Transverse colon (tissue), 4 donors: ENCODE measurements at regions not wholly inside any gene's neighbourhood (a gene's known extent, or its start where the extent isn't known, plus 50 kb on each side); places are given as distances from the start of the nearest gene placed in this dataset.

ENCODE experiments used
- DNase-seq: peaks from one replicate; pipeline ENCODE4 v3.0.0-alpha.2; 2019
- H3K27ac ChIP-seq, 4 donors: fragments of 200-600 bp; sonication (generic); 2 replicates each; pipeline ENCODE4 v1.5.1; 2016 to 2018; ENCODE audit warnings: inconsistent platforms in 4 of 4
- H3K27me3 ChIP-seq: fragments of 200-600 bp; sonication (generic); 2 replicates; pipeline ENCODE4 v1.5.1; 2017; ENCODE audit warnings: inconsistent platforms
- H3K36me3 ChIP-seq, 4 donors: fragments of 200-600 bp; sonication (generic); 2 replicates each; pipeline ENCODE4 v1.5.1; 2017 to 2019; ENCODE audit warnings: inconsistent platforms in 4 of 4
- H3K4me1 ChIP-seq, 4 donors: fragments of 200-600 bp; sonication (generic); 2 replicates each; pipeline ENCODE4 v1.5.1; 2017 to 2020; ENCODE audit warnings: inconsistent platforms in 4 of 4
- H3K4me3 ChIP-seq, 4 donors: fragments of 200-600 bp; sonication (generic); 1 replicate in 1 of 4; 2 replicates in 3 of 4; pipeline versions ENCODE4 v1.5.1 to v1.6.1; 2017 to 2019; ENCODE audit warnings: inconsistent platforms in 4 of 4
- H3K9me3 ChIP-seq, 2 donors: fragments of 200-600 bp; sonication (generic); 2 replicates each; pipeline ENCODE4 v1.5.1; 2017 to 2019; ENCODE audit warnings: inconsistent platforms in 2 of 2
- EP300 ChIP-seq: sonication (generic); formaldehyde crosslinking; IDR thresholded peaks from one replicate; pipeline ENCODE4 v1.6.1; 2017; ENCODE audit warnings: antibody characterized with exemption, low read depth
- POLR2A ChIP-seq: fragments of 450-650 bp; IDR thresholded peaks from one replicate; pipeline ENCODE4 v1.6.1; 2016; ENCODE audit warnings: antibody characterized with exemption, mild to moderate bottlenecking, moderate library complexity
- POLR2AphosphoS5 ChIP-seq, 3 donors: sonication (generic); formaldehyde crosslinking; IDR thresholded peaks; one replicate each; pipeline ENCODE4 v1.6.1; 2016; ENCODE audit warnings: antibody characterized with exemption in 3 of 3
- WGBS, 2 donors: methylation state at CpG; one replicate each; pipeline ENCODE4 v1.1.5; 2018; ENCODE audit warnings: low coverage in 1 of 2; 5-methylcytosine and 5-hydroxymethylcytosine counted together
- in situ Hi-C, 4 donors: fragments of 200-750 bp; cut with MboI; loops; one replicate each; pipeline versions ENCODE4 v1.15.0 to v1.15.1; 2017; ENCODE audit warnings: low sequenced_read_pairs in 3 of 4, low pct_ligation_motif_present in 1 of 4, low pct_unique_long_range_greater_than_20kb in 1 of 4
- intact Hi-C: fragments of 100-400 bp; cut with DNase I; formaldehyde crosslinking; loops from one replicate; pipeline ENCODE4 v1.15.1; 2023; ENCODE audit warnings: low total_unique reads
- TF ChIP-seq, protein P1 (sequence below), 5 experiments: fragments of 200-600 bp in 3 of 5; fragments of 450-650 bp in 2 of 5; sonication (generic) in 3 of 5; IDR thresholded peaks; 1 replicate in 2 of 5; 2 replicates in 3 of 5; pipeline ENCODE4 v1.5.1; 2016 to 2017; ENCODE audit warnings: antibody characterized with exemption in 5 of 5, inconsistent platforms in 3 of 5, mild to moderate bottlenecking in 2 of 5, moderate library complexity in 1 of 5

DNA sequence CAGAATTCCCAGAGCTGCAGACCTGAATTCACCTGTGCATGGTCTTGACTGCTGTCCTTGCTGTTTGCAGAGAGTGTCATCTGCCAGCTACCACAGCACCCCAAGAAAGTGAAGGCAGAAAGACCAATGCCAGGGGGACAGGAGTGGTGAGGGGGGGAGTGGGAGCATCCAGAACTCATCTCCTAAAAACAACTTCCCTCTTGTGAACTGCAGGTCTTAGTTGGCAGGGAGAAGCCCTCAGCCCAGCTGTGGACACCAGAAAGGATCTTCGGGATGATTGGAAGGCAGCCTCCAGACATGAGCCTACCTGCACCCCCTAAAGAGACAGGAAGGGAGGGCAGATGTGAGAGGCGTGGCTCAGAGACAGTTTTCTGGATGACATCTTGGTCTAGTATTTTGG is 615.8 kb upstream of the MGMT start:
- no peak for DNase-seq
- peaks cover 6 to 15% (median 14%) of the 10 kb centered on the region in 4 donors for H3K4me1 ChIP-seq
- 72% methylated on average over 2 of the region's 2 CpGs; no CpG with 5 or more reads in 1 of the 2 donors for WGBS, 2 donors
- H3K9me3 ChIP-seq = no peaks in the 10 kb centered on the region
- no peak overlapping the region for H3K27ac ChIP-seq
- H3K36me3 ChIP-seq = no peaks in the 10 kb centered on the region
- TF ChIP-seq POLR2AphosphoS5 (IDR thresholded peaks at IDR 0.05) (no peak), POLR2A (no peak), EP300 (no peak)
- TF ChIP-seq, protein P1, sequence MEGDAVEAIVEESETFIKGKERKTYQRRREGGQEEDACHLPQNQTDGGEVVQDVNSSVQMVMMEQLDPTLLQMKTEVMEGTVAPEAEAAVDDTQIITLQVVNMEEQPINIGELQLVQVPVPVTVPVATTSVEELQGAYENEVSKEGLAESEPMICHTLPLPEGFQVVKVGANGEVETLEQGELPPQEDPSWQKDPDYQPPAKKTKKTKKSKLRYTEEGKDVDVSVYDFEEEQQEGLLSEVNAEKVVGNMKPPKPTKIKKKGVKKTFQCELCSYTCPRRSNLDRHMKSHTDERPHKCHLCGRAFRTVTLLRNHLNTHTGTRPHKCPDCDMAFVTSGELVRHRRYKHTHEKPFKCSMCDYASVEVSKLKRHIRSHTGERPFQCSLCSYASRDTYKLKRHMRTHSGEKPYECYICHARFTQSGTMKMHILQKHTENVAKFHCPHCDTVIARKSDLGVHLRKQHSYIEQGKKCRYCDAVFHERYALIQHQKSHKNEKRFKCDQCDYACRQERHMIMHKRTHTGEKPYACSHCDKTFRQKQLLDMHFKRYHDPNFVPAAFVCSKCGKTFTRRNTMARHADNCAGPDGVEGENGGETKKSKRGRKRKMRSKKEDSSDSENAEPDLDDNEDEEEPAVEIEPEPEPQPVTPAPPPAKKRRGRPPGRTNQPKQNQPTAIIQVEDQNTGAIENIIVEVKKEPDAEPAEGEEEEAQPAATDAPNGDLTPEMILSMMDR (IDR thresholded peaks at IDR 0.05) = no peak
- intact Hi-C loops = no loop called here
- H3K27me3 ChIP-seq = no peaks in the 10 kb centered on the region
- in situ Hi-C loops = no loop called here
- H3K4me3 ChIP-seq = no peak overlapping the region

DNA sequence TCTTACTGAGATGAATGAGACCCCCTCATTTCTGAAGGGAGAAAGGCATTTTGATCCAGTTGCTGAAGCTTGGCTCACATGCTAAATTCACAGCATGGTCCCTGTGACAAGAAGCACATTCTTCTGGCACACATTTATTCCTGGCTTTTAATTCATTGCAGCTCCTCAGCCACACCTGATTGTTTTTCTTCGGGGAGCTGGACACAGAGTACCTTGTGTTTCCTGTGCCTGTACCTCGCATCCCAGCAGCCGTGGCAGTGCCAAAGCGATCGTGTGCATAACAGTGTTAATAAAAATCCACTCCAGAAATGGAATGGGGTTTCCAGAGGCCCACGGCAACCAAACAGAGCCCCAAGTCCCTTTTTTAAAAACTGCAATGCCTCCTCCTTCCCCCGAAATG is 615.3 kb upstream of the MGMT start:
- Histone ChIP-seq H3K27me3 (no peaks in the 10 kb centered on the region), H3K9me3 (no peaks in the 10 kb centered on the region), H3K4me3 (no peak overlapping the region), H3K36me3 (no peaks in the 10 kb centered on the region), H3K4me1 (peaks cover 6 to 15% (median 14%) of the 10 kb centered on the region in 4 donors), H3K27ac (no peak overlapping the region)
- in situ Hi-C loops = no loop called here
- WGBS, 2 donors = 53 to 75% methylated on average over 3 to 7 of the region's 7 CpGs
- TF ChIP-seq, protein P1 (IDR thresholded peaks at IDR 0.05) = no peak
- TF ChIP-seq POLR2A = no peak
- TF ChIP-seq POLR2AphosphoS5 (IDR thresholded peaks at IDR 0.05) = no peak
- TF ChIP-seq EP300 = no peak
- DNase-seq = no peak
- intact Hi-C loops = no loop called here

DNA sequence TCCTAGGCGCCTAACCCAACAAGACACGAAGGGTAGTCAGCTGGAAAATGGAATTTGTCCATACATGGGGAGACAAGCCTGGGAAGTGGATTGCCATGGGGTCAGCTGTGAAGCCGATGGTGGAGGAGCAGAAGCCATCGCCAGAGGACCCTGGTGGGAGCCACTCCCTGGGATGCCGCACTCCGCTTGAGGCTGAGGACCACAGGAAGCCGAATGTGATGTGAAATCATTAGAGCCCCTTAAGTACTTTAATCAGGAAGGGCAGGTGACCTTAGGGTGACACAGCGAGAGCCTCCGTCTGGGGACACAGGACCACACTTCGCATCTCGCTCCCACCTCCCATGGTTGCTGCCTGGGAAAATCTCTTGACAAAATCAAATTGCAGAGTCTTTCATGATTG is 614.6 kb upstream of the MGMT start:
- TF ChIP-seq POLR2AphosphoS5 (IDR thresholded peaks at IDR 0.05) (no peak), EP300 (no peak)
- Histone ChIP-seq H3K4me1 (peaks cover 6 to 15% (median 14%) of the 10 kb centered on the region in 4 donors), H3K27me3 (no peaks in the 10 kb centered on the region), H3K4me3 (no peak overlapping the region), H3K36me3 (no peaks in the 10 kb centered on the region), H3K27ac (no peak overlapping the region), H3K9me3 (no peaks in the 10 kb centered on the region)
- in situ Hi-C loops = no loop called here
- WGBS, 2 donors = 94 to 96% methylated on average over 6 to 11 of the region's 11 CpGs
- DNase-seq = no peak
- intact Hi-C loops = no loop called here

DNA sequence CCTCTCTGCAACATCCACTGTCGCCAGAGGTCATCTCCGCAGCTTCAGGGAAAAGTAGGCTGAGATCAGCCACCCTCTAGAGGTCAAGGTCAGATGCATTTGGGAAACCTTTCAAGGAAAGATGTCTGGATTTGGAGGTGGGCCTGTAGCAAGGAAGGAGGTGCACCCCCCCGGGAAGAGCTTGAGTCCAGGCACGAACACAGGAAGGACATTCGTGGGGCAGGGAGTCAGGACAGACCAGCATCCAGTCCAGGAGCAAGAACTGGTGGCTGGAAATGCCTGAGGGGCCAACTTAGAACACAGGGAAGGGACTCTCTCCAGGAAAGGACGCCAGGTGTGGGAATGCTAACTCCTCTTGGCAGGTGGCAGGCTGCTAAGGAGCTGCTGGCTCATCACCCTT is 614.1 kb upstream of the MGMT start:
- DNase-seq = no peak
- H3K9me3 ChIP-seq = no peaks in the 10 kb centered on the region
- intact Hi-C loops (no loop called here), in situ Hi-C loops (no loop called here)
- peaks cover 6 to 15% (median 14%) of the 10 kb centered on the region in 4 donors for H3K4me1 ChIP-seq
- WGBS, 2 donors = 85% methylated on average over 6 of the region's 6 CpGs; no CpG with 5 or more reads in 1 of the 2 donors
- H3K27me3 ChIP-seq = no peaks in the 10 kb centered on the region
- no peaks in the 10 kb centered on the region for H3K36me3 ChIP-seq
- H3K27ac ChIP-seq = no peak overlapping the region
- TF ChIP-seq, protein P1 (IDR thresholded peaks at IDR 0.05) = no peak
- TF ChIP-seq POLR2A (no peak), POLR2AphosphoS5 (IDR thresholded peaks at IDR 0.05) (no peak), EP300 (no peak)
- no peak overlapping the region for H3K4me3 ChIP-seq

DNA sequence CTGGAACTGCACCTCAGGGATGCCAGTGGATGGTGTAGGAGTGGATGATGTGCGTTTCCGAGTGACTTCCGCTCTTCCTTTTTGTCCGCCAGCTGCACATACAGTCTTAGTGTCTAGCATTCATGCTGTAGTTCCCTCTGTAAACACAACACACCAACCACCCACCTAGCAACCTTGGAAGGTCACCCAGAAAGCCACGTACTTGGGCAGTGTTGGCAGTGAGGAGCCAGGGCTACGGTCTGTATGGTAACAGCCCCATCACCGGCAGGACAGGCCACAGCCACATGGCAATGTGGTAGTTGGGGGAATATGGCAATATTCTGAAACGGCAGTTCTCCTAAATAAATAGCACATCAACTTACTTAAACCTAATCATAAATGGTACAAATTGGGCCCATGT is 613.5 kb upstream of the MGMT start:
- TF ChIP-seq EP300 = no peak
- TF ChIP-seq POLR2AphosphoS5 (IDR thresholded peaks at IDR 0.05) = no peak
- Histone ChIP-seq H3K36me3 (no peaks in the 10 kb centered on the region), H3K4me3 (no peak overlapping the region), H3K27ac (no peak overlapping the region), H3K27me3 (no peaks in the 10 kb centered on the region), H3K9me3 (no peaks in the 10 kb centered on the region), H3K4me1 (peaks cover 6 to 18% (median 15%) of the 10 kb centered on the region in 4 donors)
- intact Hi-C loops (no loop called here), in situ Hi-C loops (no loop called here)
- no peak for DNase-seq
- WGBS, 2 donors = 94 to 95% methylated on average over 7 to 8 of the region's 8 CpGs
